ENCODE measurements at regions not wholly inside any gene's neighbourhood (a gene's known extent, or its start where the extent isn't known, plus 50 kb on each side); places are given as distances from the start of the nearest gene placed in this dataset.

GRCh38 chr3:88262527-88262926 is 112.8 kb downstream of the C3orf38 start (continued):
- TF ChIP-seq CHD7 (IDR thresholded peaks at IDR 0.05; ENCODE audit: insufficient replicate concordance, low read length) (no peak), ATF2 (IDR thresholded peaks at IDR 0.05; ENCODE audit: low read length) (no peak), SP1 (IDR thresholded peaks at IDR 0.05; ENCODE audit: low read depth, low read length) (no peak), NANOG (IDR thresholded peaks at IDR 0.05; ENCODE audit: insufficient read depth, low read depth, low read length, poor library complexity, severe bottlenecking) (no peak), CTCF (IDR thresholded peaks at IDR 0.05; ENCODE audit: control extremely low read depth in 1 of 3, insufficient read depth in 1 of 3, low read depth in 1 of 3, low read length in 3 of 3) (no peak)

Data from H1 (cell line).